PC-3 (cell line): ENCODE measurements at regions not wholly inside any gene's neighbourhood (a gene's known extent, or its start where the extent isn't known, plus 50 kb on each side); places are given as distances from the start of the nearest gene placed in this dataset.

Experiments used
- CTCF ChIP-seq: fragments of 300-600 bp; sonication (generic); conservative IDR thresholded peaks from 2 replicates; pipeline ENCODE4 v1.5.1; 2017; ENCODE audit warnings: antibody characterized with exemption, low read depth, mild to moderate bottlenecking, low read length
- EZH2 ChIP-seq: fragments of 300-600 bp; sonication (generic); IDR thresholded peaks from one replicate; pipeline ENCODE4 v1.6.1; 2017; ENCODE audit warnings: antibody characterized with exemption, mild to moderate bottlenecking, low read length; ENCODE audit not compliant: unreplicated experiment

GRCh38 chr14:86404989-86405649, 875.2 kb downstream of the FLRT2 start:
- no peak for TF ChIP-seq EZH2
- no peak for TF ChIP-seq CTCF
